Activated T-cell treated with anti-CD3 and anti-CD28 coated beads, Interleukin-2, amount 50 U/mL, for 72 hours (primary cell): ENCODE measurements at regions not wholly inside any gene's neighbourhood (a gene's known extent, or its start where the extent isn't known, plus 50 kb on each side); places are given as distances from the start of the nearest gene placed in this dataset.
"Not testable (repeated sequence)": the region's sequence is repeated elsewhere in the genome, so short reads cannot be mapped to it uniquely, and the experiment has no call there.

Experiments
- ATAC-seq, 2 donors: fragments of 150-1000 bp; cut with Tn5 transposase; replicated peaks in 1 of 2; 2 replicates each; pipeline ENCODE4 v1.10.0; 2021; ENCODE audit warnings: moderate library complexity in 2 of 2, mild to moderate bottlenecking in 1 of 2
- DNase-seq, 2 donors: peaks; one replicate each; pipeline ENCODE4 v3.0.0; 2021 to 2022; ENCODE audit warnings: mixed read lengths in 1 of 2
- H3K27ac Mint-ChIP-seq: one replicate; pipeline ENCODE4 v1.8.0; 2022; ENCODE audit warnings: mild to moderate bottlenecking, moderate library complexity, mixed read lengths
- H3K27me3 Mint-ChIP-seq: one replicate; pipeline ENCODE4 v1.8.0; 2022; ENCODE audit warnings: low read depth, mixed read lengths
- H3K36me3 Mint-ChIP-seq, 2 donors: one replicate each; pipeline ENCODE4 v1.8.0; 2022; ENCODE audit warnings: mixed read lengths in 2 of 2, mild to moderate bottlenecking in 1 of 2; ENCODE audit not compliant: insufficient read depth in 2 of 2
- H3K4me1 Mint-ChIP-seq: one replicate; pipeline ENCODE4 v1.8.0; 2022; ENCODE audit warnings: low read depth, mixed read lengths
- H3K4me3 Mint-ChIP-seq, 2 donors: one replicate each; pipeline ENCODE4 v1.8.0; 2022; ENCODE audit warnings: mild to moderate bottlenecking in 2 of 2, mixed read lengths in 2 of 2, moderate library complexity in 2 of 2
- H3K9me3 Mint-ChIP-seq, 2 donors: one replicate each; pipeline ENCODE4 v1.8.0; 2022; ENCODE audit warnings: mixed read lengths in 2 of 2

DNA sequence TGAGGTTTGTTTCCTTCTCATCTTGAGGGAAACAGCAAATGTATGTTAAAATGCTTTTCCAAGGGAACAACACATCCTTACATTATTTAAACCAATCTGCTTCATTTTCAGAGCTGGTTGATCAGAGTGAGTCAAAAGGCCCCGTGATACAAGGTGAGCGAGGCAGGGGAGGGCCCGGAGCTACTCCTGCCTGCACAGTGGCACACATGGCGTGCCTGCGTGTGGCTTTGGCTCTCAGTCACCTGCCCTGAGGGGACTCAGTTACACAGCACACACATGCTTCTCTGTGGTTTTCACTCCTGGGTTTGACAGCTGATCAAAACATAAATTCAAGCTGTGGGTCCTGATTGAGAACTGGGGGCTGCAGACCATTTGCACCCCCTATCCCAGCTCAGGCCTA is 105.3 kb downstream of the NSUN5 start:
- not testable (repeated sequence) for H3K36me3 Mint-ChIP-seq, H3K27ac Mint-ChIP-seq, H3K27me3 Mint-ChIP-seq, H3K4me3 Mint-ChIP-seq, DNase-seq, H3K9me3 Mint-ChIP-seq, H3K4me1 Mint-ChIP-seq
- peak in 1 of 2 donors; percentile 56 for ATAC-seq

- H3K27me3 Mint-ChIP-seq, DNase-seq, H3K36me3 Mint-ChIP-seq, H3K27ac Mint-ChIP-seq, H3K4me1 Mint-ChIP-seq, ATAC-seq, H3K9me3 Mint-ChIP-seq, H3K4me3 Mint-ChIP-seq: not testable (repeated sequence)
These were observed 107.4 kb downstream of the NSUN5 start for GRCh38 chr7:73201264-73201663.

DNA sequence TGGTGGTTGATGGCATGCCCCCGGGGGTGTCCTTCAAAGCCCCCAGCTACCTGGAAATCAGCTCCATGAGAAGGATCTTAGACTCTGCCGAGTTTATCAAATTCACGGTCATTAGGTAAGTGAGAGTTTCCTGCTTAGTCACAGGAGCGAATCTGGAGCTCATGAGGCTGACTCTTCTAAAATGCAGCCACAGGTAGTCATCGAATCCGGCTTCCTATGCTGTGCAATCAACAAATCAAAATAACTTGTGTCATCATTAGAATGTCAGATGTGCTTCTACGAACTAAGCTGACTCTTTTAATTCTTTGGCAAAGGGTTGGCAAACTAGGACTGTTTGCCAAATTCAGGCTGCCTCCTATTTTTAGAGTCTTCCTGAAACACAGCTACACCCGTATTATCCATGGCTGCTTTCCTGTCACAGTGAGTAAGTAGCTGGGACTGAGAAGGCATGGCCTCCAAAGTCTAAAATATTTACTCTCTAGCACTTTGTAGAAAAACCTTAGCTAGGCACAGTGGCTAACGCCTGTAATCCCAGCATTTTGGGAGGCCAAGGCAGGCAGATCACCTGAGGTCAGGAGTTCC is 108.0 kb downstream of the NSUN5 start:
- not testable (repeated sequence) for H3K4me3 Mint-ChIP-seq, H3K36me3 Mint-ChIP-seq, H3K27ac Mint-ChIP-seq, H3K9me3 Mint-ChIP-seq, DNase-seq, H3K4me1 Mint-ChIP-seq, H3K27me3 Mint-ChIP-seq, ATAC-seq

DNA sequence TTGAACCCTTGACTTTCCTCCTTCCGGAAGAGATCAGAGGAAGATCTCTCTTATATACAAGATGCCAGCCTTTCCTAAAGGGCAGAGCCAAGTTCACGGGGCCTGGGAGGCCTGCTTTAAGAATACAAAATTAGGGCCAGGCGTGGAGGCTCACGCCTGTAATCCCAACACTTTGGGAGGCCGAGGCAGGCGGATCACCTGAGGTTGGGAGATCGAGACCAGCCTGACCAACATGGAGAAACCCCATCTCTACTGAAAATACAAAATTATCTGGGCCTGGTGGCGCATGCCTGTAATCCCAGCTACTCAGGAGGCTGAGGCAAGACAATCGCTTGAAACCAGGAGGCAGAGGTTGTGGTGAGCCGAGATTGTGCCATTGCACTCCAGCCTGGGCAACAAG is 108.2 kb upstream of the SPDYE9 start:
- H3K4me3 Mint-ChIP-seq, DNase-seq, H3K27ac Mint-ChIP-seq, H3K27me3 Mint-ChIP-seq, H3K9me3 Mint-ChIP-seq, H3K4me1 Mint-ChIP-seq, H3K36me3 Mint-ChIP-seq, ATAC-seq: not testable (repeated sequence)

DNA sequence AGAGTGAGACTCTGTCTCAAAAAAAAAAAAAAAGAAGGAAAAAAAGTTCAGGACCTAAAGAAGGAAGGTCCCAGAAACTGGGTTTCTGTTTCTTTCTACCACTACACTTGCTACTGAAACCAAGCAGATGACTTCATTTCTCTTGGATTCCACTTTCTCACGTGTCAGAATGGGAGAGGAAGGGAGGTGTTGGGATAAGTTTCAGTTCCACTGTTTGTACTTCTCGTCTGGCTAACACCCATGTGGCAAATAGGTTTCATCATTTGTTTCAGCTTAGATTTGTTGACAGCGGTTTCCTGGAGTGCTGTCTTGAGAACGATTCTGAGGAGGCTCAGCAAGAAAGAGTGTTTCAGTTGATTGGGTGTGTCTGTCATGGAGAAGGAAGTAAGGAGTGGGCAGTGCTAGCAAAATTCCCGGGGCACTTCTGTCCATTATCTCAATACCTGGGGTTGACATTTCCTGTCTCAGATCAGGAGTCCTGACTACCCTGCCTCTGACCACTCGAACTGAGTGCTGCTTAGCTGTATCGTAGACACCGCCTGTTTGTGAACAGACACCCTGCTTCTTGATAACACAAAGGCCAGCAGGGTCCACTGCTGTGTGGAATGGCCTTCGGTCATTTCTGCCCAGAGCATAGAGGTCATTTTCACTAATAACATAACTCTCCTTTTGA is 104.8 kb upstream of the SPDYE9 start:
- not testable (repeated sequence) for H3K9me3 Mint-ChIP-seq, H3K27ac Mint-ChIP-seq, H3K27me3 Mint-ChIP-seq, H3K4me3 Mint-ChIP-seq, H3K4me1 Mint-ChIP-seq, ATAC-seq, DNase-seq, H3K36me3 Mint-ChIP-seq

DNA sequence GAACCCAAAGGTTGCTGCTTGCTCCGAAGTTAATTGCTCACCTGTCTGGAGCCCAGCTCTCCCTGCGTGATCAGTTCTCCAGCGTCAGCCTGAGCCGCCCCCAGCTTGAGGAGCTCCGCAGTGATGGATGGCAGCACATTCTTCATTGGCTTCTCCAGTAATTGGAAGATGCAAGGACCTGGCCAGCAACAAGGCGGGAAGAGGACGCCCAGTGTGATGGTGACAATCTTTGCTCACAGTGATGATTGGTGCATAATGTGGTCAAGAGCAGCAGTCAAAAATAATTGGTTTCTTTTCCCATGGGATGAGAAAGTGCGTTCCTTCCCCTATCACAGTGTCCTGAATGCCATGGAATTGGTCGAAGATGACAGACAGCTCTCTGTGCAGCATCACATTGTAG is 102.4 kb upstream of the SPDYE9 start:
- not testable (repeated sequence) for H3K9me3 Mint-ChIP-seq, H3K27ac Mint-ChIP-seq, H3K4me1 Mint-ChIP-seq, ATAC-seq, H3K4me3 Mint-ChIP-seq, H3K27me3 Mint-ChIP-seq, DNase-seq, H3K36me3 Mint-ChIP-seq

- H3K27me3 Mint-ChIP-seq, H3K27ac Mint-ChIP-seq, ATAC-seq, H3K4me3 Mint-ChIP-seq, H3K9me3 Mint-ChIP-seq, H3K4me1 Mint-ChIP-seq, DNase-seq, H3K36me3 Mint-ChIP-seq: not testable (repeated sequence)
These were observed 100.9 kb upstream of the SPDYE9 start for GRCh38 chr7:73186589-73187309.

GRCh38 chr7:73176813-73177212 is 91.0 kb upstream of the SPDYE9 start:
- not testable (repeated sequence) for H3K9me3 Mint-ChIP-seq, DNase-seq, H3K27ac Mint-ChIP-seq, H3K27me3 Mint-ChIP-seq, H3K36me3 Mint-ChIP-seq, ATAC-seq, H3K4me3 Mint-ChIP-seq, H3K4me1 Mint-ChIP-seq

DNA sequence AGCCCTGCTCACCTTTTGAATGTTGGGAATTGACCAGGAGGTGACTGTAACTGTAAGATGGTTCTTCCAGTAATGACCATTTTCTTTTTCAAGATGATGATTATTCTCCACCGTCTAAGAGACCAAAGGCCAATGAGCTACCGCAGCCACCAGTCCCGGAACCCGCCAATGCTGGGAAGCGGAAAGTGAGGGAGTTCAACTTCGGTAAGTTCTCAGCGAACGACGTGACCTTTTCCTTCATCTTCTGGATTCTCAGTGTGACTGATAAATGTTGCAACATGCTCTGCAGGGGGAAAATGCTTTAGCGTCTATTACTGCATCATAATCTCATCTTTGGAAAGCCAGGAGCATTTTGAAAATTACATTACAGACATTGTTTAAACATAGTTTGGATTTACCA is 89.5 kb upstream of the SPDYE9 start:
- not testable (repeated sequence) for H3K9me3 Mint-ChIP-seq, H3K27me3 Mint-ChIP-seq, H3K4me3 Mint-ChIP-seq, H3K4me1 Mint-ChIP-seq, ATAC-seq, DNase-seq, H3K27ac Mint-ChIP-seq, H3K36me3 Mint-ChIP-seq

DNA sequence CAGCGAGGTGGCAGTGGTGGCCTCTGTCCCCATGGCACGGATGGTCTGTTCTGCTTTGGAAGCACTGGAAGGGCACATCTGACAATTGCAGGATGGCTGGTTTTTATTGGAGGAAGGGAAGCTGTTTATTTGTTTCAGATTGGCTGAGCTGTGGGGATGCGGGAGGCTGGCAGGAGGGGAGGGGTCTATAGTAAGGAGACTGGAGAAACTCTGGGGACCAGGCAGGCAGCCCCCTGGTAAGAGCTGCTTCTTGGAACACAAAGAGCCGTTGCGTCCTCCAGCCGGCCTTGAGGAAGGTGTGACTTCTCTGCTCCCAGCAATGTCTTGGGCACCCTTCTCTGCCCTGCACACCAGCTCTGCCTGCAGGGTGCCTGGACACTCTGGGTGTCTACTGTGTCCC is 85.1 kb upstream of the SPDYE9 start:
- not testable (repeated sequence) for ATAC-seq, H3K36me3 Mint-ChIP-seq, H3K4me1 Mint-ChIP-seq

DNA sequence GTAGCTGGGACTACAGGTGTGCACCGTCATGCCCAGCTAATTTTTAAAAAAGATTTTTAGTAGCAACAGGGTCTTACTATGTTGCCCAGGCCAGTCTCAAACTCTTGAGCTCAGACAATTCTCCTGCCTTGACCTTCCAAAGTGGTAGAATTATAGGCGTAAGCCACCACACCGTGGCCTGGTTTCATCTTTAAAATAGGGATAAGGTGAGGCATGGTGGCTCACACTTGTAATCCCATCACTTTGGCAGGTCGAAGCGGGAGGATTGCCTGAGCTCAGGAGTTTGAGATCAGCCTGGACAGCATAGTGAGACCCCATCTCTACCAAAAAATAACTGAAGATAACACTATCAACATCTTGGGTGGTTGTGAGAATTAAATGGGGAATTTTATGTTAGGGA is 84.6 kb upstream of the SPDYE9 start:
- H3K27ac Mint-ChIP-seq, H3K36me3 Mint-ChIP-seq, H3K4me1 Mint-ChIP-seq, H3K9me3 Mint-ChIP-seq, ATAC-seq, DNase-seq, H3K4me3 Mint-ChIP-seq, H3K27me3 Mint-ChIP-seq: not testable (repeated sequence)

More for the DNA sequence above, 85.1 kb upstream of the SPDYE9 start:
- not testable (repeated sequence) for H3K9me3 Mint-ChIP-seq, H3K4me3 Mint-ChIP-seq, H3K27ac Mint-ChIP-seq, DNase-seq, H3K27me3 Mint-ChIP-seq

DNA sequence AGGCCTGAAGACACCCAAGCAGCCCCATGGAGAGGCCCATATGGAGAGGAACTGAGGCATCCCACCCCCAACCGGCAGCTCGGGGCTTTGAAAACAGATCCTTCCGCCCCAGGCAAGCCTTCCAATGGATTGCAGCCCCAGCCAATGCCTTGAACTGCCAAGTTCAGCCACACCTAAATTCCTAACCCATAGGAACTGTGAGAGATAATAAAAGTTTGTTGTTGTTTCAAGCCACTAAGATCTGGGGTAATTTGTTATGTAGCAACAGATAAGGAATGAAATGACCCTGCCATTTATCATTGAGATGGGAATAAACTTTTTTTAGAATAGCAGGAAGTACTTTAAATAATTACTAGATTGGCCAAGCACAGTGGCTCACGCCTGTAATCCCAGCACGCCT is 80.3 kb upstream of the SPDYE9 start:
- not testable (repeated sequence) for H3K9me3 Mint-ChIP-seq, H3K4me3 Mint-ChIP-seq, ATAC-seq, H3K4me1 Mint-ChIP-seq, H3K27me3 Mint-ChIP-seq, DNase-seq, H3K27ac Mint-ChIP-seq, H3K36me3 Mint-ChIP-seq

DNA sequence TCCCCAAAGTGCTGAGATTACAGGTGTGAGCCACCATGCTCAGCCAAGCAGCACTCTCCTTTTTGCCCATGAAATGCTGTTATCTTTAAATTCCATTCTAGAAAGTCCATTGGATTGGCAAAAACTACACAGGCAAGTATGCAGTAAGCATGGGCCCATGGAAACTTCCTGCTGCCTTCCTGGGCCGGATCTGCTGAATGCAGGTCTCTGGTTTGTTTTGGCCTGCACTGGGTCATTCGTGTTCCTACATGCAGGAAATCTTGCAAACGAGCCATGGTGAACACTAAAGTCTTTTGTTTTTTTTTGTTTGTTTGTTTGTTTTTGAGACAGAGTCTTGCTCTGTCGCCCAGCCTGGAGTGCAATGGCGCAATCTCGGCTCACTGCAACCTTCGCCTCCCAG is 76.8 kb upstream of the SPDYE9 start:
- DNase-seq, H3K4me3 Mint-ChIP-seq, ATAC-seq, H3K9me3 Mint-ChIP-seq, H3K27me3 Mint-ChIP-seq, H3K4me1 Mint-ChIP-seq, H3K27ac Mint-ChIP-seq, H3K36me3 Mint-ChIP-seq: not testable (repeated sequence)

GRCh38 chr7:73161727-73162126 is 75.9 kb upstream of the SPDYE9 start:
- H3K4me3 Mint-ChIP-seq, DNase-seq, H3K27ac Mint-ChIP-seq, H3K36me3 Mint-ChIP-seq, H3K9me3 Mint-ChIP-seq, H3K4me1 Mint-ChIP-seq, H3K27me3 Mint-ChIP-seq, ATAC-seq: not testable (repeated sequence)
